ENCODE measurements at regions not wholly inside any gene's neighbourhood (a gene's known extent, or its start where the extent isn't known, plus 50 kb on each side); places are given as distances from the start of the nearest gene placed in this dataset.

DNA sequence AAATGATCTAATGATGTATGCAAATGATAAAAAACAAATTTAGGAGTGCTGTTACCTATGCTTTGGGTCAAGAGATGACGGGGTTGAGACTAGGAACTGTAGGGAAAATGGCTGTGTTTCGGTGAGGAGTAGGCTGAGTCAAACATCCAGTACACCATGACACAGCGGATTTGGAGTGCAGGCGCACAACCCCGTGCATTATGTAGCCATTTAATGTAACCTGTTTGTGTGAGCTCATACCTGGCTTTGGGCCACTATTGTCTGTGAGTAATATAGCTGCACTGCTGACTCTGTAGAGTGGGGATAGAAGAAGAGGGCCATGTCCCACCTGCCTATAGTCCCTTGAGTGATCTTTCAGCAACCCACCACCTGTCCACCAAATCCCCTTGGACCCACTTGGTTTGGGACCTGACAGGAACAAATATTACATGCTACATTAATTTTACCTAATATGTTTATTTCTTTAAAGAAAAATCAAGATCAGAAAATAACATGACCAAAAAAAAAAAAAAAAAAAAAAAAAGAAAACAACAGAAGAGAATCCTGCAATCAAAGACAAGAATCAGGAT, 95.5 kb upstream of the KLHL1 start:
- DNase-seq (ENCODE audit: low read depth), result peak; percentile 54
- TF ChIP-seq CTCF (IDR thresholded peaks at IDR 0.05; ENCODE audit: insufficient read depth, low read depth, low read length, missing control alignments), result no peak
- H3K4me3 ChIP-seq (ENCODE audit: low read length), result no peak overlapping the region

GRCh38 chr13:70191034-70191433, 82.8 kb upstream of the KLHL1 start:
- no peak for TF ChIP-seq CTCF (IDR thresholded peaks at IDR 0.05; ENCODE audit: insufficient read depth, low read depth, low read length, missing control alignments)
- no peak for DNase-seq (ENCODE audit: low read depth)
- H3K4me3 ChIP-seq (ENCODE audit: low read length), result no peak overlapping the region

- TF ChIP-seq CTCF (IDR thresholded peaks at IDR 0.05; ENCODE audit: insufficient read depth, low read depth, low read length, missing control alignments), result no peak
- no peak overlapping the region for H3K4me3 ChIP-seq (ENCODE audit: low read length)
- DNase-seq (ENCODE audit: low read depth), result no peak
Measured at GRCh38 chr13:70189981-70190380, 81.7 kb upstream of the KLHL1 start.

DNA sequence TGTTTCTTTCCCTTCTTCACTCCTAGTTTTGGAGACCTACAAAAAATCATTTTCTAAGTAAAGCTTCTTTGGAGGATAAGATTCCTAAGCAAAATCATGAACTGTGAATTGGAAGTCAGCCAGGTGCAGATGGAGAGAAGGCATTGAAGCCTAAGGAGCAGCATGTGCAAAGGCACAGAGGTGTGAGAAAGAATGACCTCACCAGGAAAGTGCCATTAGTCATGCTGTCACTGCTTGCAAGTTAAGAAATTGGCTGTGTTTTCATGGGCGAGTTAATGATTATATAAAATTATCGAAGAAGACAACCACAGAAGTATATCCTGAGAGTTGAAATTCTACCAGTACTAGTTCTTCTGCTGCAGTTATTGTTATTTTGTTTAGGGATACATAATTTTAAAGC, 80.3 kb upstream of the KLHL1 start:
- DNase-seq (ENCODE audit: low read depth), result peak; percentile 18
- H3K4me3 ChIP-seq (ENCODE audit: low read length), result no peak overlapping the region
- no peak for TF ChIP-seq CTCF (IDR thresholded peaks at IDR 0.05; ENCODE audit: insufficient read depth, low read depth, low read length, missing control alignments)

DNA sequence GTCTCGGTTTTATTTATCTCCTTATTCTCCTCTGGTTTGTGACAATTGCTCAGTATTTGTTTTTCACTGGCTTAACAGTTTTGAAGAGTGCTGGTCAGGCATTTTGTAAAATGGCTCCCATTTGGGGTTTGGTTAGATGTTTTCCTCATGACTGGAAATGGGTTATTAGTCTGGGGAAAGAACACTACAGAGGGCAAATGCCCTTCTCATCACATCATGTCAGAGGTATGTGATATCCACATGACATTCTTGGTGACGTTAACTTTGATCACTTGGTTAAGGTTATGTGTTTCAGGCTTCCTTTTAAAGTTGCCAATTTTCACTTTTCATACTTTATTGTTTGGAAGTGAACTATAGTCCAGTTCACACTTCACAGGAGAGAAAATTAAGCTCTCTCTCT, 74.8 kb upstream of the KLHL1 start:
- no peak for TF ChIP-seq CTCF (IDR thresholded peaks at IDR 0.05; ENCODE audit: insufficient read depth, low read depth, low read length, missing control alignments)
- no peak overlapping the region for H3K4me3 ChIP-seq (ENCODE audit: low read length)
- peak; percentile 3 for DNase-seq (ENCODE audit: low read depth)
